ENCODE measurements at regions not wholly inside any gene's neighbourhood (a gene's known extent, or its start where the extent isn't known, plus 50 kb on each side); places are given as distances from the start of the nearest gene placed in this dataset.

DNA sequence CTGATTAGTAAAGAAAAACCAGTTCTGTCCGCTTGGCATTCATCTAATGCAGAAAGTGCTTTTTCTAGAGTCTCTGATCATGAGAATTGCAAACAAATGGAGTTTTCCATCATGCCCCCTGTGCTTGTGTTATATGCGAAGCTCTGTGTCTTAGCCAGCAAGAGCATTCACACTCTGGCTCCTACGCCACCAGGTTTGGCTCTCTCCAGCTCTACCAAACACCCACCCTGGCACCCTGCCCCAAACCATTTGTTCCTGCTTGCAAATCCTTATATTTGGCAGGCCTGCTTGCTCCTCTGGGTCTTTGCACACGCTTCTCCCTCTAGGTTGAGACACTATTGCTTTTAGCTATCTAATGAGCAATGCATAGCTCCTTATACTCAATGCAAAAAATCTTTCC lies 204.1 kb upstream of the CYRIA start:
- Histone ChIP-seq H3K9me3 (ENCODE audit: control insufficient read depth, insufficient read depth, low read depth, low read length) (no peaks in the 10 kb centered on the region), H3K27me3 (ENCODE audit: control insufficient read depth, insufficient read depth, low read length) (no peaks in the 10 kb centered on the region), H3K4me3 (ENCODE audit: low read depth in 2 of 2, low read length in 2 of 2) (no peak overlapping the region), H3K36me3 (ENCODE audit: control insufficient read depth, insufficient read depth, low read length) (no peaks in the 10 kb centered on the region), H3K27ac (ENCODE audit: low read length) (no peak overlapping the region), H3K4me1 (ENCODE audit: control insufficient read depth, insufficient read depth, low read length) (no peaks in the 10 kb centered on the region)
- no peak for DNase-seq (ENCODE audit: low read depth, low spot score)
- intact Hi-C loops (cut with micrococcal nuclease; ENCODE audit: unreplicated experiment) (no loop called here), in situ Hi-C loops (cut with HindIII; ENCODE audit: low pct_unique_long_range_greater_than_20kb, low sequenced_read_pairs) (no loop called here)
- ATAC-seq = no peak
- no TSS peak for BruUV-seq (replicated peaks)
- TF ChIP-seq SIN3A (IDR thresholded peaks at IDR 0.05; ENCODE audit: borderline replicate concordance, insufficient read depth, low read depth, low read length) (no peak), TCF7L2 (IDR thresholded peaks at IDR 0.05; ENCODE audit: low read depth, low read length) (no peak), POLR2AphosphoS5 (IDR thresholded peaks at IDR 0.05; ENCODE audit: low read depth, low read length) (no peak)
- TF ChIP-seq, protein P1, sequence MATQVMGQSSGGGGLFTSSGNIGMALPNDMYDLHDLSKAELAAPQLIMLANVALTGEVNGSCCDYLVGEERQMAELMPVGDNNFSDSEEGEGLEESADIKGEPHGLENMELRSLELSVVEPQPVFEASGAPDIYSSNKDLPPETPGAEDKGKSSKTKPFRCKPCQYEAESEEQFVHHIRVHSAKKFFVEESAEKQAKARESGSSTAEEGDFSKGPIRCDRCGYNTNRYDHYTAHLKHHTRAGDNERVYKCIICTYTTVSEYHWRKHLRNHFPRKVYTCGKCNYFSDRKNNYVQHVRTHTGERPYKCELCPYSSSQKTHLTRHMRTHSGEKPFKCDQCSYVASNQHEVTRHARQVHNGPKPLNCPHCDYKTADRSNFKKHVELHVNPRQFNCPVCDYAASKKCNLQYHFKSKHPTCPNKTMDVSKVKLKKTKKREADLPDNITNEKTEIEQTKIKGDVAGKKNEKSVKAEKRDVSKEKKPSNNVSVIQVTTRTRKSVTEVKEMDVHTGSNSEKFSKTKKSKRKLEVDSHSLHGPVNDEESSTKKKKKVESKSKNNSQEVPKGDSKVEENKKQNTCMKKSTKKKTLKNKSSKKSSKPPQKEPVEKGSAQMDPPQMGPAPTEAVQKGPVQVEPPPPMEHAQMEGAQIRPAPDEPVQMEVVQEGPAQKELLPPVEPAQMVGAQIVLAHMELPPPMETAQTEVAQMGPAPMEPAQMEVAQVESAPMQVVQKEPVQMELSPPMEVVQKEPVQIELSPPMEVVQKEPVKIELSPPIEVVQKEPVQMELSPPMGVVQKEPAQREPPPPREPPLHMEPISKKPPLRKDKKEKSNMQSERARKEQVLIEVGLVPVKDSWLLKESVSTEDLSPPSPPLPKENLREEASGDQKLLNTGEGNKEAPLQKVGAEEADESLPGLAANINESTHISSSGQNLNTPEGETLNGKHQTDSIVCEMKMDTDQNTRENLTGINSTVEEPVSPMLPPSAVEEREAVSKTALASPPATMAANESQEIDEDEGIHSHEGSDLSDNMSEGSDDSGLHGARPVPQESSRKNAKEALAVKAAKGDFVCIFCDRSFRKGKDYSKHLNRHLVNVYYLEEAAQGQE (IDR thresholded peaks at IDR 0.05; ENCODE audit: insufficient read depth in 1 of 2, low read depth in 2 of 2, low read length in 1 of 2) = no peak
- TF ChIP-seq, protein P2, sequence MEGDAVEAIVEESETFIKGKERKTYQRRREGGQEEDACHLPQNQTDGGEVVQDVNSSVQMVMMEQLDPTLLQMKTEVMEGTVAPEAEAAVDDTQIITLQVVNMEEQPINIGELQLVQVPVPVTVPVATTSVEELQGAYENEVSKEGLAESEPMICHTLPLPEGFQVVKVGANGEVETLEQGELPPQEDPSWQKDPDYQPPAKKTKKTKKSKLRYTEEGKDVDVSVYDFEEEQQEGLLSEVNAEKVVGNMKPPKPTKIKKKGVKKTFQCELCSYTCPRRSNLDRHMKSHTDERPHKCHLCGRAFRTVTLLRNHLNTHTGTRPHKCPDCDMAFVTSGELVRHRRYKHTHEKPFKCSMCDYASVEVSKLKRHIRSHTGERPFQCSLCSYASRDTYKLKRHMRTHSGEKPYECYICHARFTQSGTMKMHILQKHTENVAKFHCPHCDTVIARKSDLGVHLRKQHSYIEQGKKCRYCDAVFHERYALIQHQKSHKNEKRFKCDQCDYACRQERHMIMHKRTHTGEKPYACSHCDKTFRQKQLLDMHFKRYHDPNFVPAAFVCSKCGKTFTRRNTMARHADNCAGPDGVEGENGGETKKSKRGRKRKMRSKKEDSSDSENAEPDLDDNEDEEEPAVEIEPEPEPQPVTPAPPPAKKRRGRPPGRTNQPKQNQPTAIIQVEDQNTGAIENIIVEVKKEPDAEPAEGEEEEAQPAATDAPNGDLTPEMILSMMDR (IDR thresholded peaks at IDR 0.05) = no peak
- ChIA-PET POLR2A (no interaction called here), CTCF (no interaction called here)

DNA sequence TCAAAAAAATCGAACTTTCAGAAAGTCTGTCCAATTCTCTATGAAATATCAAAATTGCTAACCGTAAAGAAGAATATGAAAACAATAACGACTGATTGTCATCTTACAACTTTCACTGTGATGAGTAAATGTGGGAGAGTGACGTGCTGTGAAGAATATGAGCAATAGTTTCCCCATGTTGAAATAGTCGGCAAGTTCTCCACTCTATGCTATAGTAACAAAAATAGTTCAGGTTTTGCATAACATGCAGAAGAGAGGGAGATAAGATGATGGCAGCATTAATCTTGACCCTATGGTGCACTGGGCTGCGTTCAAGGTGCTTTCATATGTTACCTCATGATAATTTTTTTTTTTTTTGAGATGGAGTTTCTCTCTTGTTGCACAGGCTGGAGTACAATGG lies 196.8 kb upstream of the CYRIA start:
- CTCF ChIA-PET = no interaction called here
- TF ChIP-seq POLR2AphosphoS5 (IDR thresholded peaks at IDR 0.05; ENCODE audit: low read depth, low read length) = no peak
- TF ChIP-seq TCF7L2 (IDR thresholded peaks at IDR 0.05; ENCODE audit: low read depth, low read length) = no peak
- TF ChIP-seq, protein P1 (IDR thresholded peaks at IDR 0.05; ENCODE audit: insufficient read depth in 1 of 2, low read depth in 2 of 2, low read length in 1 of 2) = no peak
- TF ChIP-seq SIN3A (IDR thresholded peaks at IDR 0.05; ENCODE audit: borderline replicate concordance, insufficient read depth, low read depth, low read length) = no peak
- TF ChIP-seq, protein P2 (IDR thresholded peaks at IDR 0.05) = no peak
- no peaks in the 10 kb centered on the region for H3K4me1 ChIP-seq (ENCODE audit: control insufficient read depth, insufficient read depth, low read length)
- H3K27ac ChIP-seq (ENCODE audit: low read length) = no peak overlapping the region
- H3K27me3 ChIP-seq (ENCODE audit: control insufficient read depth, insufficient read depth, low read length) = no peaks in the 10 kb centered on the region
- no peak for ATAC-seq
- POLR2A ChIA-PET = no interaction called here
- H3K9me3 ChIP-seq (ENCODE audit: control insufficient read depth, insufficient read depth, low read depth, low read length) = no peaks in the 10 kb centered on the region
- no peak for DNase-seq (ENCODE audit: low read depth, low spot score)
- H3K4me3 ChIP-seq (ENCODE audit: low read depth in 2 of 2, low read length in 2 of 2) = no peak overlapping the region
- BruUV-seq (replicated peaks) = no TSS peak
- intact Hi-C loops (cut with micrococcal nuclease; ENCODE audit: unreplicated experiment) (no loop called here), in situ Hi-C loops (cut with HindIII; ENCODE audit: low pct_unique_long_range_greater_than_20kb, low sequenced_read_pairs) (no loop called here)
- no peaks in the 10 kb centered on the region for H3K36me3 ChIP-seq (ENCODE audit: control insufficient read depth, insufficient read depth, low read length)

Data from Panc1 (cell line).